ENCODE measurements at regions not wholly inside any gene's neighbourhood (a gene's known extent, or its start where the extent isn't known, plus 50 kb on each side); places are given as distances from the start of the nearest gene placed in this dataset.

- Histone ChIP-seq H3K4me3 (ENCODE audit: low read length) (no peak overlapping the region), H3F3A (ENCODE audit: insufficient read depth, low read length, poor library complexity, severe bottlenecking) (no peaks in the 10 kb centered on the region), H4K20me1 (ENCODE audit: insufficient read depth) (no peaks in the 10 kb centered on the region), H3K9me2 (ENCODE audit: insufficient read depth, low read length) (no peaks in the 10 kb centered on the region), H3K79me2 (replicated peaks; ENCODE audit: insufficient read depth, low read length) (no peaks in the 10 kb centered on the region), H3K36me3 (ENCODE audit: insufficient read depth, low read length) (no peaks in the 10 kb centered on the region), H3K9ac (ENCODE audit: low read length) (no peak overlapping the region), H3K9me3 (ENCODE audit: low read length) (no peaks in the 10 kb centered on the region), H3K4me2 (ENCODE audit: low read length) (no peak overlapping the region), H2AFZ (ENCODE audit: low read depth, low read length) (no peak overlapping the region), H3K27me3 (ENCODE audit: insufficient read depth, low read depth, low read length) (peaks cover 6% of the 10 kb centered on the region), H3K27ac (ENCODE audit: low read length) (no peak overlapping the region)
- no peak for TF ChIP-seq MXI1 (conservative IDR thresholded peaks at IDR 0.05; ENCODE audit: poor library complexity, severe bottlenecking)
- TF ChIP-seq TAF1 (IDR thresholded peaks at IDR 0.05; ENCODE audit: low read depth) = no peak
- no peak for TF ChIP-seq EZH2 (IDR thresholded peaks at IDR 0.05; ENCODE audit: borderline replicate concordance, insufficient read depth, low read length, poor library complexity, severe bottlenecking)
- TF ChIP-seq CTCF (IDR thresholded peaks at IDR 0.05; ENCODE audit: poor library complexity, severe bottlenecking) = no peak
- TF ChIP-seq EP300 (conservative IDR thresholded peaks at IDR 0.05; ENCODE audit: poor library complexity, severe bottlenecking) = no peak
Measured at GRCh38 chr4:82042042-82042441, 331.7 kb downstream of the HNRNPD start.

GRCh38 chr4:82038936-82039335 lies 334.9 kb downstream of the HNRNPD start:
- no peaks in the 10 kb centered on the region for H3K79me2 ChIP-seq (replicated peaks; ENCODE audit: insufficient read depth, low read length)
- no peaks in the 10 kb centered on the region for H3F3A ChIP-seq (ENCODE audit: insufficient read depth, low read length, poor library complexity, severe bottlenecking)
- H3K9me3 ChIP-seq (ENCODE audit: low read length) = no peaks in the 10 kb centered on the region
- peaks cover 6% of the 10 kb centered on the region for H3K27me3 ChIP-seq (ENCODE audit: insufficient read depth, low read depth, low read length)
- H3K9me2 ChIP-seq (ENCODE audit: insufficient read depth, low read length) = no peaks in the 10 kb centered on the region
- H4K20me1 ChIP-seq (ENCODE audit: insufficient read depth) = no peaks in the 10 kb centered on the region
- no peak overlapping the region for H2AFZ ChIP-seq (ENCODE audit: low read depth, low read length)
- H3K4me3 ChIP-seq (ENCODE audit: low read length) = no peak overlapping the region
- H3K27ac ChIP-seq (ENCODE audit: low read length) = no peak overlapping the region
- H3K36me3 ChIP-seq (ENCODE audit: insufficient read depth, low read length) = no peaks in the 10 kb centered on the region
- TF ChIP-seq CTCF (IDR thresholded peaks at IDR 0.05; ENCODE audit: poor library complexity, severe bottlenecking) = no peak
- TF ChIP-seq REST (IDR thresholded peaks at IDR 0.05; ENCODE audit: borderline replicate concordance) = no peak
- TF ChIP-seq RAD21 (conservative IDR thresholded peaks at IDR 0.05) = no peak
- TF ChIP-seq EP300 (conservative IDR thresholded peaks at IDR 0.05; ENCODE audit: poor library complexity, severe bottlenecking) = no peak
- TF ChIP-seq POLR2AphosphoS5 (IDR thresholded peaks at IDR 0.05) = no peak
- TF ChIP-seq EZH2 (IDR thresholded peaks at IDR 0.05; ENCODE audit: borderline replicate concordance, insufficient read depth, low read length, poor library complexity, severe bottlenecking) = no peak
- no peak for TF ChIP-seq MXI1 (conservative IDR thresholded peaks at IDR 0.05; ENCODE audit: poor library complexity, severe bottlenecking)
- no peak for TF ChIP-seq TAF1 (IDR thresholded peaks at IDR 0.05; ENCODE audit: low read depth)
- no peak for TF ChIP-seq SMC3 (conservative IDR thresholded peaks at IDR 0.05; ENCODE audit: poor library complexity)
- no peak overlapping the region for H3K9ac ChIP-seq (ENCODE audit: low read length)
- H3K4me2 ChIP-seq (ENCODE audit: low read length) = no peak overlapping the region
